ENCODE measurements at regions not wholly inside any gene's neighbourhood (a gene's known extent, or its start where the extent isn't known, plus 50 kb on each side); places are given as distances from the start of the nearest gene placed in this dataset.

- DNase-seq = no peak
These were observed 128.8 kb upstream of the GPR26 start for GRCh38 chr10:123537188-123537961.

DNA sequence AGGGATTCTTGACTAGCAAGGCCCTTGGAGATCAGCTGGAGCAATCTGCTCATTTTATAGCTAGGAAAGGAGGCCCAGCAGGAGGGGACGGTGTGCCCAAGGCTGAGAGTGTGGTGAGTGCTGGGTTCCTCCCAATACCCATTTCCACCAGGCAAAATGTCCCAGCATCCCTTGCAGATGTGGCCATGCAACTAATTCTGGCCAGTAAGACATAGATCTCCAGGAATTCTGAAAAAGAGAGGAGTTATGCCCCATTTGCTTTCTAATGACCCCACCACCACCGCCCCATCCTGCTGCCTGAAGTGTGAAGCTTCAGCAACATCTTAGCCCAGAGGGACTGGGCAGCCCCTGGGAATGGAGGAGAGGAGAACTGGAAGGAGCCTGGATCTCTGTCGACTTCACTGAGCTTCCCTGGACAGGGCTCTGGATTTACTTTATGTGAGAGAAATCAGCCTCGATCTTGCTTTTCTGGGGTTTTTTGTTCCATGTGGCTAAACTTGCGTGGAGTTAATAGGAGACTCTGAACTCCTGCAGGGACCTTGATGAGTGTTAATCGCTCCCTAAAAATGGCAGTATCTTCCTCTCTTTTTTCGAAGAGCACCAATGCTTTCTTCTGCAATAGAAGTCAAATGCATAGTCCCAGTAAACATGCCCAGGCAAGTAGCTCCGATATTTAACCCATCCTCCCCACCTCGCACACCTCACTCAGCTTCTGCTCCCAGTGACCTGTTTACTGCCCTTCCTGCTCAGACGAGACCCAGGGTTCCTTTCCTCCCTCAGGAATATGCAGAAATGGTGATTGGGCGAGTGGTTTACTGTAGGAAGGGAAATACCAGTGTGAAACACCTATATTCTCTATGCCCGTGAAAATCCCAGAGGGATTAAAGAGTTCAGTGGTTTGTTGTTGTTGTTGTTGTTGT lies 127.5 kb upstream of the GPR26 start:
- no peak for DNase-seq

- DNase-seq = no peak
These were observed 121.2 kb upstream of the GPR26 start for GRCh38 chr10:123544986-123545385.

- no peak for DNase-seq
These were observed 117.4 kb upstream of the GPR26 start for GRCh38 chr10:123548770-123549169.

DNA sequence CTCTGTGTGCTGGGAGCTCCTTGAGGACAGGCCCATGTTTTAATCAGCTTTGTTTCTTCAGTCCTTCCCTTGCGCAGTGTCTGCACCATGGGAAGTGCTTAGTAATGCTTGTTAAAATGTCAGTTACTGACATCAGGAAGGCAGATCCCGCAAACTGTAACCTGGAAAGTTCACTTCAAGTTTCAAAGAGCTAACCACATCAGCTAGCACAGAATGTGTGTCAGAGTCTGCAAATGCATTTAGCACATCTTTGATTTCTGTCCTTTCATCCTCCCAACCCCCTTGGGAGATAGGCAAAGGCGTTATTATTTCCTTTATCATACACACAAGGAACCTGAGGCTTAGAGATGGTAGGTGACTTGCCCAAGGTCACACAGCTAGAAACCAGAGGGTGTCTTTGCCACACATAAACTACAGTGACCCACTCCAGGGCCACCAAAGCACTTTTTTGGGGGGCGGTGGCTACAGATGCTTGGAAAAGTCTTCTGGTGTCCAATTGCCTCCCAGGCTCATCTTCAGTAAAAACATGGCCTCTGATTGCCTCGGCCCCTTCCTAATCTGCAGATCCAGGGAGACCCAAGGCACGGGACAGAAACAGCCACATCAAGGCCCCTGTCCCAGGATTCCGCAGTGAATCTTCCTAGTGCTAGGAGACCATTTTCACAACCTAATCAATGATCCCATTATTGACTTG lies 116.2 kb upstream of the GPR26 start:
- no peak for DNase-seq

DNA sequence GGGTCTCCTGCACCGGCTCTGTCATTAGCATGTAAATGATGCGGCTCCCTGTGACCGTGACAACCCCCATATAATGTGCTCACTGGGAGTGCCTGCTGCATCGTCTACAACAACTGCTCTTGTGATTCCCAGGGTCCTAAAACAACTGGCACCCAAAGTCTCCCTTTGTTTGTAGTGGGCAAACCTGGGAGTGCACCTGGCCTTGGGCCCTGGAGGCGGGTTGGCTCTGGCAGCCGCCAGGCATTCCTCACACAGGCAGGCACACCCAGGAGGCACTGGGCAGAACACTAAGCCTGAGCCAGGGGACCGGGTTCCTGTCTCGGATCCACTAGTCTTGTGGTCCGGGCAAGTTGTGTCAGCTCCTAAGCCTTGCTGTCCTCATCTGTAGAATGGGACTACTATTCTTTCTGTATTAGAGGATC lies 115.5 kb upstream of the GPR26 start:
- DNase-seq = no peak

DNA sequence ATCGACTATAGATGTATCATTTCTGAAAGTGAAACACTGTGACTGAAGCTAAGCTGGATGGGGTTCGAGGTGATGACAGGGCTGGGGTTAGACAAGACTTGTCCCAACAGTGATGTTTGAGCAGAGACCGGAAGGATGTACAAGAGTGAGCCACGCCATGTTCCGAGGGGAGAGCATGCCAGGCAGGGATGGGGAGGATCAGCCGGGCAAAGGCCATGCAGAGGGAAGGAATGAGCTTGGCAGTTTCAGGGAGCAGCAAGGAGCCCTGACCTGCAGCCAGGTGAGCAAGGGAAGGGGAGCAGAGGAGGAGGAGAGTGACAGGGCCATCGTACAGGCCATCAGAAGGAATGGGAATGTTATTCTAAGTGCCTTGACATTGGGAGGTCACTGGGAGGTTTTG lies 114.9 kb upstream of the GPR26 start:
- no peak for DNase-seq

DNA sequence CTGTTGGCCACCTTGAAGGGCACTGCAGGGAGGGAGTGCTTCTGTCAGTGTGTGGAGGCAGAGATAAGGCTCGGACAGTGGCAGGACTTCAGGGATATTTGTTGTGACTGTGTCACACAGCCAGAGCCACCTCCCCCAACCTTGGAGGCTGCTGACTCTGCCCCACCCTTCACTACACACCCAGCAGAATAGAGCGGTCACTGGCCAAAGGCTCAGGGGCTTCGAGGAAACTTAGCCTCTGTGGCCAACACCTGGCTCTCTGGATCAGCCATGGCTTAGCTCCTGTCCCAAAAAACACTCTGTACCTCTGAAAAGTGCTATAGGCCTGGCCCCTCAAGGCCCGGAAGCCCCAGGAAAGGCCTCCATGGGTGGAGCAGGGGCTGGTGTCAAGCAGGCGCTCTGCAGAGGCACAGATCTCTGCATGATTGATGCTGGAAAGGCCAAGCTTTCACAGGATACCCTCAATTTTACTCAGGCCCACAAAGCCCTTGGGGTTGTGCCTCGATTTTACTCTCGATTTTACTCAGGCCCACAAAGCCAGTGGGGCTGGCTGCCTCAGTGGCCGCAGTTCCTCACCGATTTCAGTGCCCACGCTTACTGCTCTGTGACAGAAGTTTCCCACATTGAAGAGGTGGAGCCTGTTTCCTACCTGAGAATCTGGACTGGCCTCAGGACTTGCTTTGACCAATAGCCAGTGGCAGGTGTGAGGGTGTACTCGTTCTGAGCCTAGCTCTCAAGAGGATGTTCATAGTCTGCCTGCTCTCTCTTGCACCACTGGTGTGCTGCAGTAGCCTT lies 113.2 kb upstream of the GPR26 start:
- no peak for DNase-seq

GRCh38 chr10:123553810-123554430 lies 112.2 kb upstream of the GPR26 start:
- no peak for DNase-seq

DNA sequence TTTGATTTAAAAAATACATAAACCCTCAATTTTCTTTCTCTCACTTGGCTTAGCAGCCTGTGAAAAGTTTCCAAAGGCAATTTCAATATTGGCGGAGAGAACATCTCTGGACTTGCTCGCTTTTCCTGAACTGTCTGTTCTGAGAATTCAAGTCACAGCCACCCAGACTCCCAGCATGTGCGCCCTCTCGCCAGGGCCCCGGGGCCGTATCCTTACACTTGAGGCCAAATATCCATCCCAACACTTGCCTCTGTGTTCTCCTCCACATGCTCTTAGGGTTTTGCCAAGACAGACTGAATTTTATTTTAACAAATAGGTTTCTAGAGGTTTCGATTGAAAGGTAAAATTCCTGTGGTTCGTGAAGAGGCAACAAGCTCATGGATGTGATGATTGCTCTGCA lies 111.5 kb upstream of the GPR26 start:
- no peak for DNase-seq

GRCh38 chr10:123555616-123556015 lies 110.5 kb upstream of the GPR26 start:
- DNase-seq = no peak

GRCh38 chr10:123556049-123556448 lies 110.1 kb upstream of the GPR26 start:
- DNase-seq = no peak

- no peak for DNase-seq
These were observed 109.4 kb upstream of the GPR26 start for GRCh38 chr10:123556736-123557135.

DNA sequence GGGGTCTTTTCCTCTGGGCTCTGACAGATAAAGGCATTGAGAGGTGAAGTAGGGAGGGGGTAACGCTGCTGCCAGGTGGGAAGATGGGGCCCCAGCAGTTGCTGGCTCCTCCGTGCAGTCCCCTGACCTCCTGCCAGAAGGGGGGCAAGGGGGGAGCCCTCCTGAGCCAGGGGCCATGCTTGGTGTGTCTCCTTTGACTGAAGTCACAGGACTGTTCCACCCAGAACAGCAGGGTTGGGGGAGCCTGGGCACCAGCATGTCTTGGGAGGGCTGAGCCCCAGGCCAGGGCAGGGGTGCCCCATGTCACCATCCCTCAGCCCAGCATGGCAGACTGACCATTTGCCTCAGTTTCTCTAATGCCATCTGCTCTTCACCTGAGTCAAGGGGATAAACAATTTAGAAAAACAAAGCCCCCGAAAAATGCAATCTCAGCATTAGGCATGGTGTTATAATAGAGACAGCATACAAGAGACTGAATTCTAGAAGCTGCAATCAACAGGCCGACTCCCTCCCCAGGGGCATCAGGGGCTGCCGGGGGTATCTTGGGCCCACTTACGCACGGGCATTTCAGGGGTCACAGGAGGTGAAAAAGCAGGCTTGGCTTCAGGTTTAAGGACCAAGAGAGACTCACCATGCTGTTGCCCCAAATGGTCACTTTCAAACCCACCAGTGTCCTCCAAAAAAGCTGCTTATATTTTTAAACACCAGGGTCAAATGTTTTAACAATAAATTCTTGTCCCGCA lies 108.6 kb upstream of the GPR26 start:
- no peak for DNase-seq

DNA sequence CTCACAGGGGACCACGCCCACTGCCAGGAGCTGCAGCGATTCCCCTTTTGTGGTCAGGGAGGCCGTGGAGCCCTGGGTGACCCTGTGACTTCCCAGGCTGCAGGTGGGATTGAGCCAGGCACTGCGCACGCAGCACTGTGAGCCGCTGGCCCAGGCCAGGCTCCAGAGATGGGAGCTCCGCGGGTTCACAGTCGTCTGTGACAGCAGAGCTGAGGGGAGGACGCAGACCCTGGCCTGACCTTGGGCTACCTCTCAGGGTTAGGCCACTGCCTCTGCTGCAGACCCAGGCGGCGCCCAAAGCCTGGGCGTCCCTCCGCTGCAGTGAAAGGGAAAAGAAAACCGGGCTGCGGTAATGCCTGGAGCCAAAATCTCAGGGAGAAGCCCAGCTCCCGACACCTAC lies 107.5 kb upstream of the GPR26 start:
- no peak for DNase-seq

DNA sequence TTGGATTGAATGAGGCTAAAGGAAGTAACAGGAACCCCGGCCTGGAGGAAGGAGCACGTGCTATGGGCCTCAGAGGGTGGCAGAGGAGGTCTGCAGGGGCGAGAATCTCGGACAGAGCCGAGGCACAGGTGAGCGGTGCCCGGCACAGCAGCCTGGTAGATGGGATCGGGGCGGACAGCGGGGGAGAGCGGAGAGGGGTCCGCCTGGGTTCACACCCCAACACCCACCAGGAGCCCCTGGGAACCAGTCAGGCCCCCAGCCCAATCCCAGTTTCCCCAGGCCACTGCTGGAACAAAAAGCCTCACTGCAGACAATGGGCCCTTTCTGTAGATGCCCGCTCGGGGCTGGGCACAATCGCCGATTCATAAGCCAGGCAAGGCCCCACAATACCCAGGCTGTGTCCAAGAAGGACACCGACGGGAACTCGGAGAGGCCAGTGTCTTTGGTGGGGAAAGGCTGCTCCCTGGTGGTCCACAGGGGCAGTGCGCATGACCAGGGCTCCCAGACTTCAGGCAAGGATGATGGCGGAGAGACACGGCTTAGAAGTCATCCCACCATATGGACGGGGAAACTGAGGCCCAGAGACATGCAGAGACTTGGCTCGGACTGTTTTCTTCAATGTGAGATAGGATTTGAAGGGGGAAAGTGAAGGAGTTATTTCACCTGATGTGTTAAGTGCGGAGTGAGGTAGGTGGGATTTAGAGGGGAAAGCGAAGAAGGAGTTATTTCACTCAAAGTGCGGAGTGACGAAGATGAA lies 106.9 kb upstream of the GPR26 start:
- DNase-seq = peak; percentile 15

- DNase-seq = no peak
These were observed 106.4 kb upstream of the GPR26 start for GRCh38 chr10:123559823-123560092.

DNA sequence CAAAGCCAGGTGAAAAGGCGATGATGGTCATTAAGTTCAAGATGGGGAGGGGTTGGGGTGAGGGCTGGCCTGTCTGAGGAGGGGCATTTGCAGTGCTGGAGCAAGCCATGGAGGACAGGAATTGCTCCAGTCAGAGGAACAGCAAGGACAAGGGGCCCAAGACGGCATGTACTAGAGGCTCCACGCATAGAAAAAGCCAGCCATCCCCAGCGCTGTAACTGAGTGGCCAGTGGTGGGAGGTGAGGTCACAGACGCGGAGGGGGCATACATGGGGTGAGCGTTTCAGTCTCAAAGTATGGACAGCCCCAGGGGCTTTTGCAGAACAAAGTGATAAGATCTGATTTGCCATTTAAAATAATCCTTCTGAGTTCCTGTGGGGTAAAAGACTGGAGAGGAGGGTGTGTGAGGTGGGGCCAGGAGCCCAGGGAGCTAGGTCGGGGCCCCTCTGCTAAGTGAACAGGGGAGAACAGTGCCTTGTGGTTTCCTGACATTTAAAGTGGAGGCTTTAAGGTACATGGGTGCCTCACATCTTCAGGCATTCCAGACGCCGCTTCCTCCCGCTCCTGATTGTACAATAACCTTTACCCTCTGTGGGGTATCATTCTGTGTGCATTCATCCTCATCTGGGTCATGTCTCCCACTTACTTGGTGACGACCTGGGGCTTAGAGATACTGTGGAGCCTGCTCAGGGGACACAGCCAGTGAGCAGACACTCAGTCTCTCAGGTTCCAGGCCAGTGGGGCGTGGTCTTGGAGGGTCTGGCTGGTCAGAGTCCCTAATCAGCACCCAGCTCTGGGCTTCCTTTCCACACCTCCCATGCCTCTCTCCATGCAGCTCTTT lies 105.6 kb upstream of the GPR26 start:
- DNase-seq = no peak

- DNase-seq = no peak
These were observed 105.1 kb upstream of the GPR26 start for GRCh38 chr10:123561141-123561440.

- no peak for DNase-seq
These were observed 103.8 kb upstream of the GPR26 start for GRCh38 chr10:123562387-123562786.
